Fibroblast of mammary gland (primary cell): ENCODE measurements at regions not wholly inside any gene's neighbourhood (a gene's known extent, or its start where the extent isn't known, plus 50 kb on each side); places are given as distances from the start of the nearest gene placed in this dataset.

Experiments
- DNase-seq: peaks from one replicate; pipeline ENCODE4 v3.0.0-alpha.2; 2010; ENCODE audit warnings: low read depth
- H3K4me3 ChIP-seq: 2 replicates; pipeline ENCODE4 v1.5.1; 2011; ENCODE audit warnings: low read depth, mild to moderate bottlenecking, low read length, moderate library complexity; ENCODE audit not compliant: control insufficient read depth
- TF ChIP-seq, protein P1 (sequence below): conservative IDR thresholded peaks from 2 replicates; pipeline ENCODE4 v1.5.1; 2011; ENCODE audit warnings: low read depth, low read length, inconsistent platforms; ENCODE audit not compliant: control insufficient read depth, insufficient read depth

DNA sequence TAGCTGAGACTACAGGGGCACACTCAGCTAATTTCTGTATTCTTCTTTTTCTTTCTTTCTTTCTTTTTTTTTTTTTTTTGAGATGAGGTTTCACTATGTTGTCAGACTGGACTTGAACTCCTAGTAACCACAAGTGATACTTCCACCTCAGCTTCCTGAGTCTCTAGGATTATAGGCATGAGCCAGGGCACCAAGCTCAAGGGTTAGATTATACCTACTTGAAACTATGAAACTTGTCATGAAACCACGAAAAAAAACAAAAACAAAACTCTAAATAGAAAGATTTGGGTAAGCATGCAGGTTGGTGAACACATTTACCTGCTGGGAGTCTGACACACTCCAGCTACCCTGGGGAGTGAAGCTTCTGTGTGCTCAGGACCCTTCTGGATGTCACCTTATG lies 2250.4 kb downstream of the MRPL39 start:
- no peak overlapping the region for H3K4me3 ChIP-seq
- TF ChIP-seq, protein P1, sequence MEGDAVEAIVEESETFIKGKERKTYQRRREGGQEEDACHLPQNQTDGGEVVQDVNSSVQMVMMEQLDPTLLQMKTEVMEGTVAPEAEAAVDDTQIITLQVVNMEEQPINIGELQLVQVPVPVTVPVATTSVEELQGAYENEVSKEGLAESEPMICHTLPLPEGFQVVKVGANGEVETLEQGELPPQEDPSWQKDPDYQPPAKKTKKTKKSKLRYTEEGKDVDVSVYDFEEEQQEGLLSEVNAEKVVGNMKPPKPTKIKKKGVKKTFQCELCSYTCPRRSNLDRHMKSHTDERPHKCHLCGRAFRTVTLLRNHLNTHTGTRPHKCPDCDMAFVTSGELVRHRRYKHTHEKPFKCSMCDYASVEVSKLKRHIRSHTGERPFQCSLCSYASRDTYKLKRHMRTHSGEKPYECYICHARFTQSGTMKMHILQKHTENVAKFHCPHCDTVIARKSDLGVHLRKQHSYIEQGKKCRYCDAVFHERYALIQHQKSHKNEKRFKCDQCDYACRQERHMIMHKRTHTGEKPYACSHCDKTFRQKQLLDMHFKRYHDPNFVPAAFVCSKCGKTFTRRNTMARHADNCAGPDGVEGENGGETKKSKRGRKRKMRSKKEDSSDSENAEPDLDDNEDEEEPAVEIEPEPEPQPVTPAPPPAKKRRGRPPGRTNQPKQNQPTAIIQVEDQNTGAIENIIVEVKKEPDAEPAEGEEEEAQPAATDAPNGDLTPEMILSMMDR: no peak
- DNase-seq: no peak

GRCh38 chr21:23316190-23316589 lies 2291.1 kb downstream of the MRPL39 start:
- TF ChIP-seq, protein P1: no peak
- H3K4me3 ChIP-seq: no peak overlapping the region

GRCh38 chr21:23308741-23309140 lies 2298.5 kb downstream of the MRPL39 start:
- TF ChIP-seq, protein P1: no peak
- no peak overlapping the region for H3K4me3 ChIP-seq
- DNase-seq: no peak

More at GRCh38 chr21:23316190-23316589, 2291.1 kb downstream of the MRPL39 start:
- no peak for DNase-seq

- no peak for DNase-seq
- TF ChIP-seq, protein P1: no peak
- no peak overlapping the region for H3K4me3 ChIP-seq
These were observed 2300.2 kb downstream of the MRPL39 start for GRCh38 chr21:23307065-23307464.

- TF ChIP-seq, protein P1: no peak
- DNase-seq: no peak
- no peak overlapping the region for H3K4me3 ChIP-seq
These were observed 2294.1 kb downstream of the NCAM2 start for GRCh38 chr21:23292292-23292691.

- no peak for DNase-seq
- no peak overlapping the region for H3K4me3 ChIP-seq
- TF ChIP-seq, protein P1: no peak
These were observed 2283.7 kb downstream of the NCAM2 start for GRCh38 chr21:23281917-23282316.

- DNase-seq: no peak
- H3K4me3 ChIP-seq: no peak overlapping the region
- TF ChIP-seq, protein P1: no peak
These were observed 2251.6 kb downstream of the NCAM2 start for GRCh38 chr21:23249760-23250159.
